Nephron (organoid): ENCODE measurements at regions not wholly inside any gene's neighbourhood (a gene's known extent, or its start where the extent isn't known, plus 50 kb on each side); places are given as distances from the start of the nearest gene placed in this dataset.

Experiments
- H3K27ac Mint-ChIP-seq, 3 experiments: 2 replicates each; pipeline ENCODE4 v1.8.0; 2020; ENCODE audit warnings: mixed read lengths in 3 of 3, mild to moderate bottlenecking in 2 of 3, moderate library complexity in 1 of 3
- H3K27me3 Mint-ChIP-seq: 2 replicates; pipeline ENCODE4 v1.8.0; 2021; ENCODE audit warnings: low read depth, mild to moderate bottlenecking, moderate library complexity, mixed read lengths
- H3K36me3 Mint-ChIP-seq: 2 replicates; pipeline ENCODE4 v1.8.0; 2020; ENCODE audit warnings: low read depth, mixed read lengths
- H3K4me1 Mint-ChIP-seq: 2 replicates; pipeline ENCODE4 v1.8.0; 2020; ENCODE audit warnings: mixed read lengths
- H3K4me3 Mint-ChIP-seq, 3 experiments: 2 replicates each; pipeline ENCODE4 v1.8.0; 2020; ENCODE audit warnings: mild to moderate bottlenecking in 3 of 3, mixed read lengths in 3 of 3, moderate library complexity in 2 of 3
- H3K9me3 Mint-ChIP-seq: 2 replicates; pipeline ENCODE4 v1.8.0; 2020; ENCODE audit warnings: mixed read lengths
- TF ChIP-seq, protein P1 (sequence below), 3 experiments: fragments of 200-600 bp; sonication (generic); IDR thresholded peaks; one replicate each; pipeline ENCODE4 v1.5.0; 2021; ENCODE audit warnings: antibody characterized with exemption in 3 of 3; ENCODE audit not compliant: unreplicated experiment in 3 of 3

DNA sequence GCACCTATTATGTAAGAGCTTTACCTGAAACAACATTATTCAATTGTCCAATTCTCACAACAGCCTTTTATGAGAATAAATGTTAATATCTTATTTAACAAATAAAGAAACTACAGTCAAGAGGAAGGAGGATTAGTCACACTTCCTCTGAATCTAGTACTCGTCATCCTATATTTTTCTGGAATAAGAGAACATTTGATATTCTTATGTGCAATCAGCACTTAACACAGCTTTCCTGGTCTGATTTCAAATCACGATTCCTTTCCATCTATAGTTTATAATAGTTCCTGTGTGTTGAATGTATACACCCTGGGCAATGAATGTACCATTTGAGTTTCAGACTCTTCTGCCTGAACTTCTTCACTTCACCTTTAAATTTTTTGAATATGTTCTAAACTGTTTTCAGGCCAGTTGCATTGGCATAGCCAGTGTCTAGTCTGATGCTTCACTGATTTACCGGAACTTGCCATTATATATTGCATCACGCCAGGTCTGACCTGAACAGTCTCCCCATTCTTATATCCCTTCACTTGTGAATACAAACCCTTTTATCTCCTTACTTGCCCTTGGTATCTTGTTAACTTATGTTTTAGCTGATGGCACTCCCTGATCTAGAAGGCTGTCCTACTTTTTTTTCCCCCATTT lies 698.3 kb downstream of the MAT2B start:
- Mint-ChIP-seq H3K4me3 (no peak overlapping the region), H3K4me1 (peaks cover 10% of the 10 kb centered on the region), H3K27me3 (no peaks in the 10 kb centered on the region), H3K27ac (no peak overlapping the region), H3K36me3 (no peaks in the 10 kb centered on the region), H3K9me3 (no peaks in the 10 kb centered on the region)
- TF ChIP-seq, protein P1, sequence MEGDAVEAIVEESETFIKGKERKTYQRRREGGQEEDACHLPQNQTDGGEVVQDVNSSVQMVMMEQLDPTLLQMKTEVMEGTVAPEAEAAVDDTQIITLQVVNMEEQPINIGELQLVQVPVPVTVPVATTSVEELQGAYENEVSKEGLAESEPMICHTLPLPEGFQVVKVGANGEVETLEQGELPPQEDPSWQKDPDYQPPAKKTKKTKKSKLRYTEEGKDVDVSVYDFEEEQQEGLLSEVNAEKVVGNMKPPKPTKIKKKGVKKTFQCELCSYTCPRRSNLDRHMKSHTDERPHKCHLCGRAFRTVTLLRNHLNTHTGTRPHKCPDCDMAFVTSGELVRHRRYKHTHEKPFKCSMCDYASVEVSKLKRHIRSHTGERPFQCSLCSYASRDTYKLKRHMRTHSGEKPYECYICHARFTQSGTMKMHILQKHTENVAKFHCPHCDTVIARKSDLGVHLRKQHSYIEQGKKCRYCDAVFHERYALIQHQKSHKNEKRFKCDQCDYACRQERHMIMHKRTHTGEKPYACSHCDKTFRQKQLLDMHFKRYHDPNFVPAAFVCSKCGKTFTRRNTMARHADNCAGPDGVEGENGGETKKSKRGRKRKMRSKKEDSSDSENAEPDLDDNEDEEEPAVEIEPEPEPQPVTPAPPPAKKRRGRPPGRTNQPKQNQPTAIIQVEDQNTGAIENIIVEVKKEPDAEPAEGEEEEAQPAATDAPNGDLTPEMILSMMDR (IDR thresholded peaks at IDR 0.05; ENCODE audit: unreplicated experiment in 3 of 3), result no peak

DNA sequence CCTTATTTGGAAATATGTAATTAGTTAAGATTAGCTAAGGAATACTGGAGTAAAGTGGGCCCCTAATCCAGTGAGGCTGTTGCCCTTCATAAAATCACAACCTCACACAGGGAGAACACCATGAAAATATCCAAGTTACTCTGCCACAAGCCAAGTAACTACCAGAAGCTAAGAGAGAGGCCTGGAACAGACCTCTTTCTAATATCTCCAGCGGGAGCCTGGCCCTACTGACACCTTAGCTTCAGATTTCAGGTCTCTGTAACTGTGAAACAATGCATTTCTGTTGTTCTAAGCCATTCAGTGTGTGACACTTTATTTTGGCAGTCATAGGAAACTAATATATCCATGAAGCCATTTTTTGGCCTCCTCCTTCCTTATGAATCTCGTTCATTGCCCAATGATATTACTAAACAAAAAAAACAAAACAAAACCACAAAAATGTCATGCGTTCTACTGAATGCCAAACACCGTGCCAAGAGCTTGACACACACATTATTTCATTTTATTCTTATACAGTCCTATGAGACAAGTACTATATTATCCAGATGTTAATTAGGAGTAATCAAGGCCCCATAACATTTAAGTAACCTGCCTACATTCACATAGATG lies 699.0 kb downstream of the MAT2B start:
- H3K4me3 Mint-ChIP-seq, result no peak overlapping the region
- TF ChIP-seq, protein P1 (IDR thresholded peaks at IDR 0.05; ENCODE audit: unreplicated experiment in 3 of 3), result no peak
- peaks cover 10% of the 10 kb centered on the region for H3K4me1 Mint-ChIP-seq
- no peaks in the 10 kb centered on the region for H3K9me3 Mint-ChIP-seq
- no peaks in the 10 kb centered on the region for H3K36me3 Mint-ChIP-seq
- no peaks in the 10 kb centered on the region for H3K27me3 Mint-ChIP-seq
- no peak overlapping the region for H3K27ac Mint-ChIP-seq

GRCh38 chr5:164206196-164206595 lies 700.8 kb downstream of the MAT2B start:
- Mint-ChIP-seq H3K9me3 (no peaks in the 10 kb centered on the region), H3K4me3 (no peak overlapping the region), H3K27me3 (no peaks in the 10 kb centered on the region), H3K4me1 (peaks cover 10% of the 10 kb centered on the region), H3K27ac (no peak overlapping the region), H3K36me3 (no peaks in the 10 kb centered on the region)
- TF ChIP-seq, protein P1 (IDR thresholded peaks at IDR 0.05; ENCODE audit: unreplicated experiment in 3 of 3), result no peak

- no peak overlapping the region for H3K4me3 Mint-ChIP-seq
- no peaks in the 10 kb centered on the region for H3K27me3 Mint-ChIP-seq
- H3K36me3 Mint-ChIP-seq, result no peaks in the 10 kb centered on the region
- TF ChIP-seq, protein P1 (IDR thresholded peaks at IDR 0.05; ENCODE audit: unreplicated experiment in 3 of 3), result no peak
- no peaks in the 10 kb centered on the region for H3K9me3 Mint-ChIP-seq
- H3K27ac Mint-ChIP-seq, result no peak overlapping the region
- peaks cover 2% of the 10 kb centered on the region for H3K4me1 Mint-ChIP-seq
Measured at GRCh38 chr5:164207646-164208045, 702.2 kb downstream of the MAT2B start.

GRCh38 chr5:164210491-164210890 lies 705.1 kb downstream of the MAT2B start:
- TF ChIP-seq, protein P1 (IDR thresholded peaks at IDR 0.05; ENCODE audit: unreplicated experiment in 3 of 3), result no peak
- Mint-ChIP-seq H3K27ac (no peak overlapping the region), H3K27me3 (no peaks in the 10 kb centered on the region), H3K9me3 (no peaks in the 10 kb centered on the region), H3K4me1 (no peaks in the 10 kb centered on the region), H3K4me3 (no peak overlapping the region), H3K36me3 (no peaks in the 10 kb centered on the region)

GRCh38 chr5:164214698-164215097 lies 709.3 kb downstream of the MAT2B start:
- Mint-ChIP-seq H3K27me3 (no peaks in the 10 kb centered on the region), H3K4me1 (no peaks in the 10 kb centered on the region), H3K27ac (no peak overlapping the region), H3K9me3 (peaks cover 8% of the 10 kb centered on the region), H3K36me3 (no peaks in the 10 kb centered on the region), H3K4me3 (no peak overlapping the region)
- TF ChIP-seq, protein P1 (IDR thresholded peaks at IDR 0.05; ENCODE audit: unreplicated experiment in 3 of 3), result no peak
